ENCODE measurements at regions not wholly inside any gene's neighbourhood (a gene's known extent, or its start where the extent isn't known, plus 50 kb on each side); places are given as distances from the start of the nearest gene placed in this dataset.

GRCh38 chr7:11956991-11957390 lies 125.0 kb upstream of the THSD7A start:
- intact Hi-C loops (cut with DNase I), result no loop called here
- TF ChIP-seq CTCF (IDR thresholded peaks at IDR 0.05), result no peak
- no peak overlapping the region for H3K27ac ChIP-seq

GRCh38 chr7:11957956-11958355 lies 126.0 kb upstream of the THSD7A start:
- ATAC-seq, result no peak
- intact Hi-C loops (cut with DNase I), result no loop called here

More at GRCh38 chr7:11956991-11957390, 125.0 kb upstream of the THSD7A start:
- Histone ChIP-seq H3K4me1 (no peaks in the 10 kb centered on the region), H3K9me3 (peaks cover 0 to 3% of the 10 kb centered on the region in 2 donors), H3K36me3 (no peaks in the 10 kb centered on the region), H3K4me3 (no peak overlapping the region), H3K27me3 (no peaks in the 10 kb centered on the region)
- DNase-seq, result no peak
- ATAC-seq, result no peak

GRCh38 chr7:11959121-11959520 lies 127.1 kb upstream of the THSD7A start:
- Histone ChIP-seq H3K36me3 (no peaks in the 10 kb centered on the region), H3K27ac (no peak overlapping the region), H3K9me3 (peaks cover 0 to 9% of the 10 kb centered on the region in 2 donors), H3K27me3 (no peaks in the 10 kb centered on the region), H3K4me3 (no peak overlapping the region), H3K4me1 (no peaks in the 10 kb centered on the region)
- no peak for DNase-seq
- intact Hi-C loops (cut with DNase I), result no loop called here
- no peak for ATAC-seq
- no peak for TF ChIP-seq CTCF (IDR thresholded peaks at IDR 0.05)

More at GRCh38 chr7:11957956-11958355, 126.0 kb upstream of the THSD7A start:
- Histone ChIP-seq H3K27me3 (no peaks in the 10 kb centered on the region), H3K4me3 (no peak overlapping the region), H3K27ac (no peak overlapping the region), H3K36me3 (no peaks in the 10 kb centered on the region), H3K9me3 (peaks cover 0 to 9% of the 10 kb centered on the region in 2 donors), H3K4me1 (no peaks in the 10 kb centered on the region)
- DNase-seq, result no peak
- no peak for TF ChIP-seq CTCF (IDR thresholded peaks at IDR 0.05)

GRCh38 chr7:11960621-11961020 lies 128.6 kb upstream of the THSD7A start:
- H3K9me3 ChIP-seq, result peaks cover 0 to 9% of the 10 kb centered on the region in 2 donors
- no peak overlapping the region for H3K27ac ChIP-seq
- ATAC-seq (no peak), DNase-seq (no peak)
- no peaks in the 10 kb centered on the region for H3K27me3 ChIP-seq
- intact Hi-C loops (cut with DNase I), result no loop called here
- H3K4me1 ChIP-seq, result no peaks in the 10 kb centered on the region
- no peaks in the 10 kb centered on the region for H3K36me3 ChIP-seq
- H3K4me3 ChIP-seq, result no peak overlapping the region
- no peak for TF ChIP-seq CTCF (IDR thresholded peaks at IDR 0.05)

GRCh38 chr7:11969643-11970042 lies 137.6 kb upstream of the THSD7A start:
- ATAC-seq (no peak), DNase-seq (no peak)
- Histone ChIP-seq H3K27me3 (no peaks in the 10 kb centered on the region), H3K36me3 (no peaks in the 10 kb centered on the region), H3K4me3 (no peak overlapping the region), H3K27ac (no peak overlapping the region), H3K4me1 (no peaks in the 10 kb centered on the region), H3K9me3 (peaks cover 0 to 35% of the 10 kb centered on the region in 2 donors)
- intact Hi-C loops (cut with DNase I), result no loop called here
- TF ChIP-seq CTCF (IDR thresholded peaks at IDR 0.05), result no peak

Data from left lung (tissue), 4 donors.